ENCODE measurements at regions not wholly inside any gene's neighbourhood (a gene's known extent, or its start where the extent isn't known, plus 50 kb on each side); places are given as distances from the start of the nearest gene placed in this dataset.

DNA sequence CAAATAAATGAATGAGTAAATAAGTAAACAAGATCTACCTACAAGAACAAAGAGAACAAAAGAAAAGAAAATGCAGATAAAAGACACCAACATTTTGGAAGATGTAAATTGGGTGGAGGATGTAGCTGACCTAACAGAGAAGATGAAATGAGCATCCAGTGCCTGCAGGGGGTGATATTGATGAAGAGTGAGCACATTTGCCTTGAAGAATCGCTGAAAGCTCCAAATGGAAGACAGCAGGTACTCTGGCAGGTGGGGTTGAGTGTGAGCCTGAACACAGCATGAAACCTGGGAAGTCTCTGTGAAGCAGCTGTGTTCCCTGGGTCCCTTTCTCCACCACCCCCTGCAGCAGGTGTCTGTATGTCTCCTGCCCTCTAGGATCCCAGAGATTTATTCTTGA is 125.6 kb downstream of the NXNL2 start:
- Histone ChIP-seq H3K27ac (no peak overlapping the region), H3K4me1 (peaks cover 15% of the 10 kb centered on the region), H3K9me3 (no peaks in the 10 kb centered on the region), H3K4me3 (no peak overlapping the region), H3K27me3 (no peaks in the 10 kb centered on the region), H3K36me3 (no peaks in the 10 kb centered on the region)
- TF ChIP-seq, protein P1, sequence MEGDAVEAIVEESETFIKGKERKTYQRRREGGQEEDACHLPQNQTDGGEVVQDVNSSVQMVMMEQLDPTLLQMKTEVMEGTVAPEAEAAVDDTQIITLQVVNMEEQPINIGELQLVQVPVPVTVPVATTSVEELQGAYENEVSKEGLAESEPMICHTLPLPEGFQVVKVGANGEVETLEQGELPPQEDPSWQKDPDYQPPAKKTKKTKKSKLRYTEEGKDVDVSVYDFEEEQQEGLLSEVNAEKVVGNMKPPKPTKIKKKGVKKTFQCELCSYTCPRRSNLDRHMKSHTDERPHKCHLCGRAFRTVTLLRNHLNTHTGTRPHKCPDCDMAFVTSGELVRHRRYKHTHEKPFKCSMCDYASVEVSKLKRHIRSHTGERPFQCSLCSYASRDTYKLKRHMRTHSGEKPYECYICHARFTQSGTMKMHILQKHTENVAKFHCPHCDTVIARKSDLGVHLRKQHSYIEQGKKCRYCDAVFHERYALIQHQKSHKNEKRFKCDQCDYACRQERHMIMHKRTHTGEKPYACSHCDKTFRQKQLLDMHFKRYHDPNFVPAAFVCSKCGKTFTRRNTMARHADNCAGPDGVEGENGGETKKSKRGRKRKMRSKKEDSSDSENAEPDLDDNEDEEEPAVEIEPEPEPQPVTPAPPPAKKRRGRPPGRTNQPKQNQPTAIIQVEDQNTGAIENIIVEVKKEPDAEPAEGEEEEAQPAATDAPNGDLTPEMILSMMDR (IDR thresholded peaks at IDR 0.05): no peak
- TF ChIP-seq EP300 (IDR thresholded peaks at IDR 0.05): no peak
- TF ChIP-seq POLR2A (IDR thresholded peaks at IDR 0.05): no peak
- TF ChIP-seq POLR2AphosphoS5 (IDR thresholded peaks at IDR 0.05): no peak
- WGBS: 19% methylated on average over 1 of the region's 1 CpG
- no peak for DNase-seq (ENCODE audit: low spot score in 2 of 2)

DNA sequence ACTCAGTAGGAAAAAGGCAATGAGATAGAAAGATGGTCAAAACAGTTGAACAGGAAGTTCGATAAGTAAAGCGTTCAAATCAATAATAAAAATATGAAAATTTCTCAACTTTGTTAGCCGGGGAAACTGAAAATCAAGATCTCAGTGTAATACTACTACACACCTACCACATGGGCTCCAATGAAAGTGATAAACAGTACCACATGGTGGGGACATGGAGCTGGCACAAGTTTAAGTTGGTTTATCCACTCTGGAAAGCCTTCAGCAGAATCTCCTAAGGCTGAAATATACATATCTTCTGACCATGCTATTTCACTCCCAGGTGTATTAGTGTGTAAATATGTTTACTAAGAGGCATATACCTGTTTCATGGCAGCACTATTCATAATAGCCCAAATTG is 126.8 kb downstream of the NXNL2 start:
- 67% methylated on average over 3 of the region's 3 CpGs for WGBS
- no peak overlapping the region for H3K27ac ChIP-seq
- H3K36me3 ChIP-seq: no peaks in the 10 kb centered on the region
- TF ChIP-seq POLR2AphosphoS5 (IDR thresholded peaks at IDR 0.05) (no peak), EP300 (IDR thresholded peaks at IDR 0.05) (no peak), POLR2A (IDR thresholded peaks at IDR 0.05) (no peak)
- TF ChIP-seq, protein P1 (IDR thresholded peaks at IDR 0.05): no peak
- no peak overlapping the region for H3K4me3 ChIP-seq
- DNase-seq (ENCODE audit: low spot score in 2 of 2): no peak
- H3K9me3 ChIP-seq: no peaks in the 10 kb centered on the region
- H3K4me1 ChIP-seq: peaks cover 15% of the 10 kb centered on the region
- no peaks in the 10 kb centered on the region for H3K27me3 ChIP-seq

DNA sequence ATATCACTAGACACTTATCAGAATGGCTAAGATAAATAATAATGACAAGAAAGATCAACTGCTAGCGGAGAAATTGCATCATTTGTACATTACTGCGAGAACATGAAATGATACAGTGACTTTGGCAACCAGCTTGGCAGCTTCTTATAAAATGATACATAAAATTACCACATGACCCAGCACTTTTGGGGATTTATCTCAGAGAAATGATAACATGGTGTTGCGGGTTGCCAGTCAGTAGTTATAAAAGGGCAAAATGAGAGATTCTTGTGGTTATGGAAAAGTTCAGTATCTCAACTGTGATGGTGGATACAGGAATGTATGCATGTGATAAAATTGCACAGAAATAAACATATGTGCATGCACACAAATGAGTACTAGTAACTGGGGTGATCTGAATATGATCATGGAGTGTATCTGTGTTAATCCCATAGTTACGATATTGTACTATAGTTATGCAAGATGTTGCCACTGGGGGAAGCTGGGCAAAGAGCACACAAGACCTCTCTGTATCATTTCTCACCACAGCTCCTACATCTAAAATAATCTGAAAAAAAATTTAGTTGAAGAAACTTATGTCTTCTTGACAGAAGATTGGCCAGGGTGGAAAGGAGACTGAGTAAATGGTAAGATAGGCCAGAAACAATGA is 128.9 kb downstream of the NXNL2 start:
- no peak for DNase-seq (ENCODE audit: low spot score in 2 of 2)
- no peak overlapping the region for H3K27ac ChIP-seq
- H3K27me3 ChIP-seq: no peaks in the 10 kb centered on the region
- H3K9me3 ChIP-seq: no peaks in the 10 kb centered on the region
- H3K36me3 ChIP-seq: no peaks in the 10 kb centered on the region
- 69% methylated on average over 4 of the region's 4 CpGs for WGBS
- H3K4me3 ChIP-seq: no peak overlapping the region
- peaks cover 4% of the 10 kb centered on the region for H3K4me1 ChIP-seq
- TF ChIP-seq POLR2A (IDR thresholded peaks at IDR 0.05): no peak
- TF ChIP-seq, protein P1 (IDR thresholded peaks at IDR 0.05): no peak
- TF ChIP-seq POLR2AphosphoS5 (IDR thresholded peaks at IDR 0.05): no peak
- TF ChIP-seq EP300 (IDR thresholded peaks at IDR 0.05): no peak

DNA sequence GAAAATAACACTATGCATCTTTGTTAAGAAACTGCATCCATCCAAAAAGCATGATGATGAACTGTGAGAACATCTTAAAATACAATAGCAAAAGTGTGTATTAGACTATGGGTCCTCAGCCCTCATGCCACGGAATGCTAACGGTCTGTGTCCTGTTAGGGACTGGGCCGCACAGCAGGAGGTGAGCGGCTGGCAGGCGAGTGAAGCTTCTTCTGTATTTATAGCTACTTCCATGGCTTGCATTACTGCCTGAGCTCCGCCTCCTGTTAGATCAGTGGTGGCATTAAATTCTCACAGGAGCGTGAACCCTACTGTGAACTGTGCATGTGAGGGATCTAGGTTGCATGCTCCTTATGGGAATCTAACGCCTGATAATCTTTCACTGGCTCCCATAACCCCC is 129.8 kb downstream of the NXNL2 start:
- Histone ChIP-seq H3K9me3 (no peaks in the 10 kb centered on the region), H3K4me3 (no peak overlapping the region), H3K27ac (no peak overlapping the region), H3K36me3 (no peaks in the 10 kb centered on the region), H3K27me3 (no peaks in the 10 kb centered on the region), H3K4me1 (no peaks in the 10 kb centered on the region)
- 85% methylated on average over 8 of the region's 8 CpGs for WGBS
- TF ChIP-seq POLR2A (IDR thresholded peaks at IDR 0.05): no peak
- TF ChIP-seq, protein P1 (IDR thresholded peaks at IDR 0.05): no peak
- no peak for TF ChIP-seq POLR2AphosphoS5 (IDR thresholded peaks at IDR 0.05)
- no peak for TF ChIP-seq EP300 (IDR thresholded peaks at IDR 0.05)
- no peak for DNase-seq (ENCODE audit: low spot score in 2 of 2)

DNA sequence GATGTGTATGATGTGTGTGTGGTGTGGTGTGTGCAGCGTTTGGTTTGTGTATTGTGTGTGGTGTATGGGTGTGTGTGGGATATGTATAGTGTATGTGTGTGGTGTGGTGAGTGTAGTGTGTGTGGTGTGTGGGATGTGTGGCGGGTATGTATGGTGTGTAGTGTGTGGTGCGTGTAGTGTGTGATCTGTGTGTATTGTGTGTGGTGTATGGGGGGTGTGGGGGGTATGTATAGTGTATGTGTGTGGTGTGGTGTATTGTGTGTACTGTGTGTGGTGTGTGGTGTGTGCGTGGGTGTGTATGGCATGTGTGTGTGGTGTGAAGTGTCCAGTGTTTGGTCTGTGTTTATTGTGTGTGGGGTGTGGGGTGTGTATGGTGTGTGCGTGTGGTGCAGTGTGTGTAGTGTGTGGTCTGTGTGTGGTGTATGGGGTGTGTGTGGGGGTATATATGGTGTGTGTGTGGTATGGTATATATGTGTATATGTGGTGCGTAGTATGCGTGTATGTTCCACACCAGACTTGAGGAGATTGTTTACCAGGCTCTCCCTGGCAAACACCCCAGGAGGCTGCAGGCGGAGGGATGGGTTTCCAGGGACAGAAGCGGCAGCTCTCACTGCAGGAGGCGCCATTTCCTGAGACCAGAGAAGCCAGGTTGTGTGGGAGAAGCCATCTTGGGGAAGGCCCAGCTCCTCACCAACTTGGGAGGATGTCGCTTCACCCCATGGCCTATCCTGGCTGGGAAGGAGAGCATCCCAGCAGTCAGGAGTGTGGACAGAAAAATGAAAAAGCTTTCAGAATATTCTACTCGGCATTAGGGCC is 138.1 kb downstream of the NXNL2 start:
- Histone ChIP-seq H3K27ac (no peak overlapping the region), H3K27me3 (no peaks in the 10 kb centered on the region), H3K4me3 (no peak overlapping the region), H3K4me1 (no peaks in the 10 kb centered on the region), H3K36me3 (no peaks in the 10 kb centered on the region), H3K9me3 (no peaks in the 10 kb centered on the region)
- no peak for DNase-seq (ENCODE audit: low spot score in 2 of 2)
- TF ChIP-seq EP300 (IDR thresholded peaks at IDR 0.05): no peak
- TF ChIP-seq POLR2AphosphoS5 (IDR thresholded peaks at IDR 0.05): no peak
- TF ChIP-seq, protein P1 (IDR thresholded peaks at IDR 0.05): no peak
- 83% methylated on average over 12 of the region's 12 CpGs for WGBS

Measured in suprapubic skin (tissue), 4 donors.